Prostate gland (tissue), 2 donors: ENCODE measurements at regions not wholly inside any gene's neighbourhood (a gene's known extent, or its start where the extent isn't known, plus 50 kb on each side); places are given as distances from the start of the nearest gene placed in this dataset.

Experiments
- POLR2AphosphoS5 ChIP-seq: sonication (generic); formaldehyde crosslinking; IDR thresholded peaks from one replicate; pipeline ENCODE4 v1.6.1; 2017; ENCODE audit warnings: antibody characterized with exemption
- TF ChIP-seq, protein P1 (sequence below), 4 experiments: fragments of 200-600 bp in 2 of 4; fragments of 450-650 bp in 2 of 4; sonication (generic) in 2 of 4; IDR thresholded peaks; 1 replicate in 3 of 4; 2 replicates in 1 of 4; pipeline ENCODE4 v1.5.1; 2016 to 2019; ENCODE audit warnings: antibody characterized with exemption in 4 of 4, mild to moderate bottlenecking in 2 of 4, moderate library complexity in 2 of 4

DNA sequence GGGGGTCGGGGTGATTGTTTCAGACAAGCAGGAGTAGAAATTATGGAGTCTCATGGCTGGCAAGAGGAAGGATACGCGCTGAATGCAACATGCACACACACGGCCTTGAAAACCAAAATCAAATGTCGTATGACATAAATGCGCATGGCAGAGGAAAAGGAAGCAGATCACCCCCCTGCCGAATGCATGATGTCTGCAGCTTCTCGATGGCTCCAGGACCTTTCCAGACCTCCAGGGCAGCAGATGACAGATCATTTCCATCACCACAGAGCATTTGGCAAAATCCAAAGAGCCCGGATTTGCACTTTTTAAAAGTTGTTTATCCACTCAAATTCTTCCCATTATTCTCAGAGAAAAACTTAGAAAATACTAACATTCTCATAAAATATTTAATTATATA is 211.7 kb downstream of the NHLRC3 start:
- TF ChIP-seq, protein P1, sequence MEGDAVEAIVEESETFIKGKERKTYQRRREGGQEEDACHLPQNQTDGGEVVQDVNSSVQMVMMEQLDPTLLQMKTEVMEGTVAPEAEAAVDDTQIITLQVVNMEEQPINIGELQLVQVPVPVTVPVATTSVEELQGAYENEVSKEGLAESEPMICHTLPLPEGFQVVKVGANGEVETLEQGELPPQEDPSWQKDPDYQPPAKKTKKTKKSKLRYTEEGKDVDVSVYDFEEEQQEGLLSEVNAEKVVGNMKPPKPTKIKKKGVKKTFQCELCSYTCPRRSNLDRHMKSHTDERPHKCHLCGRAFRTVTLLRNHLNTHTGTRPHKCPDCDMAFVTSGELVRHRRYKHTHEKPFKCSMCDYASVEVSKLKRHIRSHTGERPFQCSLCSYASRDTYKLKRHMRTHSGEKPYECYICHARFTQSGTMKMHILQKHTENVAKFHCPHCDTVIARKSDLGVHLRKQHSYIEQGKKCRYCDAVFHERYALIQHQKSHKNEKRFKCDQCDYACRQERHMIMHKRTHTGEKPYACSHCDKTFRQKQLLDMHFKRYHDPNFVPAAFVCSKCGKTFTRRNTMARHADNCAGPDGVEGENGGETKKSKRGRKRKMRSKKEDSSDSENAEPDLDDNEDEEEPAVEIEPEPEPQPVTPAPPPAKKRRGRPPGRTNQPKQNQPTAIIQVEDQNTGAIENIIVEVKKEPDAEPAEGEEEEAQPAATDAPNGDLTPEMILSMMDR (IDR thresholded peaks at IDR 0.05) = no peak
- TF ChIP-seq POLR2AphosphoS5 = no peak
